Mesodermal cell (in vitro differentiated cells): ENCODE measurements at regions not wholly inside any gene's neighbourhood (a gene's known extent, or its start where the extent isn't known, plus 50 kb on each side); places are given as distances from the start of the nearest gene placed in this dataset.

Experiments used
- H3K27ac ChIP-seq: 2 replicates; pipeline ENCODE4 v1.7.0; 2013; ENCODE audit warnings: mild to moderate bottlenecking, low read depth, low read length, moderate library complexity; ENCODE audit not compliant: severe bottlenecking
- H3K36me3 ChIP-seq: 2 replicates; pipeline ENCODE4 v1.7.1; 2013; ENCODE audit warnings: mild to moderate bottlenecking, low read length, moderate library complexity; ENCODE audit not compliant: control insufficient read depth, insufficient read depth
- H3K4me1 ChIP-seq: one replicate; pipeline ENCODE4 v1.7.1; 2013; ENCODE audit warnings: mild to moderate bottlenecking, low read length; ENCODE audit not compliant: insufficient read depth, control insufficient read depth, poor library complexity, severe bottlenecking
- H3K4me3 ChIP-seq: 2 replicates; pipeline ENCODE4 v1.7.0; 2013; ENCODE audit warnings: low read length, control low read depth, mild to moderate bottlenecking; ENCODE audit not compliant: insufficient read depth, poor library complexity, severe bottlenecking; ENCODE audit errors: extremely low read depth
- H3K9me3 ChIP-seq: 2 replicates; pipeline ENCODE4 v1.7.1; 2013; ENCODE audit warnings: mild to moderate bottlenecking, low read length, moderate library complexity; ENCODE audit not compliant: control insufficient read depth
- WGBS, 2 experiments: methylation state at CpG; one replicate each; pipeline ENCODE4 v1.1.5; 2013; ENCODE audit warnings: missing lambda C conversion rate in 2 of 2; ENCODE audit not compliant: insufficient coverage in 2 of 2; 5-methylcytosine and 5-hydroxymethylcytosine counted together

DNA sequence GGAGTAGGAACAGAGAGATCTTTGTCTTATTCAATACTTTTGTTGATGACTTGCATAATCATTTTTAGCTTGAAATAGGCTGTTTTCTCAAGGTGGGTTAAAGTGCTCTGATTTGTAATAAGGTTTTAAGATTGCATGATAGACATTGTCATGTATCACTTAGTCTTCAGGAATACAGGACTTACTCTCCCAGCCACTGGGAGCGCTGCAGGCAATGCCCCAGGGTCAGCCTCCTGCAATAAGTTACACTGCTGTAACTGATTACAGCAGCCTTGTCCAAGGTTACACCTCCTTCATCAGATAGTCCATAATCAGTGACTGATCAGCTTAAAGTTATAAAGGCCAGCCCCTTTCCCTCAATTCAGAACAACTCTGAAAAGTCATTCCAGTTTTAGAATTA lies 218.6 kb downstream of the ESM1 start:
- WGBS, 2 experiments, result 83% methylated on average over 1 of the region's 1 CpG
- Histone ChIP-seq H3K36me3 (no peaks in the 10 kb centered on the region), H3K4me1 (no peaks in the 10 kb centered on the region), H3K27ac (no peak overlapping the region), H3K4me3 (no peak overlapping the region), H3K9me3 (peaks cover 4% of the 10 kb centered on the region)

DNA sequence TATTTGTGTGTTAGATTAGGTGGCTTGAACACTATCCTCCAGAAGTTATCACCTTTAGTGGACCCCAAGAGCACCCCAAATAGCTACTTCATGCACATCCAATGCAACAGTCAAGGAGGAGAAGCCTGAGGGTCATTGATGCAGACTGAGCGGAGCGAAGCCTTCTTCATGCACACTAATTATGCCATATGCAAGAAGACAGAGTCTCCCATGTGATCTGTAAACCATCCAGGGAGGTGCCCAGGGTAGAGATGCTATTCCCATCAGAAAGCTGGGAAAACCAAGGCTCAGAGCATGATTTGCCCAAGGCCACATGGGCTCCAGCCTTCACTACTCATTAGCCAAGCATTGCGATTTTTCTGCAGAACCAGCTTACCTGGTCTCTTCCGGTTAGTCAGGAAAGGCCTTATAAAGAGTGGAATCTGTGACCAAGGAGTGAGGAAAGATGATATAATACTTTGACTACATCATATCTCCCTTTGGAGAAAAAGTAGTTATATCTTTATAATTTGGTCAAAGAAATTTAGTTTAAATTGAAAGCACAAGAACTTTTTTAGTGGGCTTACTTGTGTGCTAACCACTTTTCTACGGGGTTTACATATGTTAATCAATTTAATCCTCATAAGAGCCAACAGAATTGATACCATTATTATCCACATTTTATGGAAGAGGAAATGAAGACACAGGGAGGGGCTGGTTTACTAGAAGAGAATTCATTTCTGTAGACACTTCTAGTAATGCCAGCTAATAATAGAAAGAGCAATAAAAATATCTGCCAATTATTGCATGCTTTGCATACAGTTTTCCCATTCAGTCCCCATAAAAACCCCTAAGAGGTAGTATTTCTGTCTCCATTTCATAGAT lies 220.0 kb downstream of the ESM1 start:
- peaks cover 4% of the 10 kb centered on the region for H3K9me3 ChIP-seq
- WGBS, 2 experiments, result no CpG with 5 or more reads among the region's 5 CpGs
- no peak overlapping the region for H3K27ac ChIP-seq
- no peak overlapping the region for H3K4me3 ChIP-seq
- H3K36me3 ChIP-seq, result no peaks in the 10 kb centered on the region
- H3K4me1 ChIP-seq, result no peaks in the 10 kb centered on the region

DNA sequence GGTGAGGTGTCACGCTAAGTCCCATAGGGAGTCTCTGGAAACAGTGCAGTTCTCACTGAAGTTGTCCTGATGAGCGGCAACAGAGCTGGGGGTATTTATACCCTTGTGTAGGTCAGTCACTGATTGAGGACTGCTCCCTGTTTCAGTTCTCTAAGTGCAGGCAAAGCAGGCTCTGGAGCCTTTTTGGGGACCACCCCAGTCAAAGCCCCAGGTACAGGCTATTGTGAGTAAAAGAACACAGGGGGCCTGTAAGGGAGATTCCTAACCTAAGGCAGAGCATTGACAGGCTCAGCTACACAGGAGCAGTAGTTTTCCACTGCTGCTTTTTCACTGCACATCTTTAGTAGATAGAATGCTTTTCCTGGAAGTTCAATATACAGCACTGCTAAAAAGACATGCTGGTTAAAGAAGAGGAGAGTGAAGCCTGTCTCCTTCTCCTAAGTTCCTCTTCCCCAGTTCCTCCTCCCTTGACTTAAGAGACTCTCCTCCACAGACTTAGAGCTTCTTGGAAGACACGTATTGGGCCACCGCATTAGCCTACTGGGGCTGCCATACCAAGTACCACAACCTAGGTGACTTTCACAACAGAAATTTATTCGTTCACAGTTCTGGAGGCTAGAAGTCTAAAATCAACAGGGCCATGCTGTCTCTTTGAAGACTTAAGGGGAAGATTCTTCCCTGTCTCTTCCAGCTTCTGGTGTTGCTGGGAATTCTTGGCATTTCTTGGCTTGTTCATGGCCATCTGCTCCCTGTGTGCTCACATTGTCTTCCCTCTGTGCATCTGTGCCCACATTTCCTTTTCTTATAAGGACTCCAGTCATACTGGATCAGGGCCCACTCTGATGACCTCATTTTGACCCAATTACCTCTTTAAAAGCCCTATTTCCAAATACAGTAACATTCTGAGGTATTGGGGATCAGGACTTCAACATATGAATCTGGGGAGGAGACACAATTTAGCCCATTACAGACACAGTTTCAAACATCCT lies 221.0 kb downstream of the ESM1 start:
- Histone ChIP-seq H3K36me3 (no peaks in the 10 kb centered on the region), H3K9me3 (peaks cover 4% of the 10 kb centered on the region), H3K4me1 (no peaks in the 10 kb centered on the region), H3K27ac (no peak overlapping the region), H3K4me3 (no peak overlapping the region)
- WGBS, 2 experiments, result 78 to 95% methylated on average over 3 to 5 of the region's 5 CpGs

GRCh38 chr5:54761213-54761701 lies 224.1 kb downstream of the ESM1 start:
- 100% methylated on average over 1 of the region's 2 CpGs for WGBS, 2 experiments
- Histone ChIP-seq H3K9me3 (peaks cover 4% of the 10 kb centered on the region), H3K36me3 (no peaks in the 10 kb centered on the region), H3K4me1 (no peaks in the 10 kb centered on the region), H3K27ac (no peak overlapping the region), H3K4me3 (no peak overlapping the region)

DNA sequence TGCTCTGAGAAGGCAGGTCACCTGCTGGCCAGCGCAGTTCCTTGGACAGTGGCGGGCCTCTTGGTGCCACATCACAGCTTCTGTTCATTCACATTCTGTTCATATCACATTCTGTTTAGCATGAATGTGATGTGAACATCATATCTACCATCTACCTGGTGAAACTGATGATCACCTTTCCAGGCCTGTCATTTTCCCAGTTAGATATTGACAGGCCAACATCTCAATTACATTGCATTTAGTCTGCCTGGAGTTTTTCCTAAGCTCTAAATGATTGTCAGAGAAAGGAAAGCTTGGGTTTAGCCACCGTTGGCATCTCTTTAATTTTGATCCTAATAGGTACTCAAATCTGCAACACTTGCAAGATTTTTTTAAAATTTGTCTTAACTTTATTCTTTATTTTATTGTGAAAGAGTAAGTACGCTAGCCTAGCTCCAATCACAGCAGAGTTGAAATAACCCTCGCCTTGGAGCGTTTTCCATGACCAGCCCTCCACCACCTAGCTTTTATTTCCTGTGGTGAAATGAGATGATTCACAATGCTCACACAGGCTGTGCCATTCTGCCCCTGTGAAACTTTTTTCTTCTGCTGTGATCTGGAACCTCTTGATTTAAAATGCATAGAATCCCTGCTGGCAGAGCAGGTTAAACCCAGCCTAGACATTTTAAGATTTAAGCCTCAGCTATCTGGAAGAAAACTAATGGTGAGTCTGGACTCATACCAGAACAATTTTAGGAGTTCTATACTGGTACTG lies 225.0 kb downstream of the ESM1 start:
- Histone ChIP-seq H3K9me3 (peaks cover 4% of the 10 kb centered on the region), H3K4me3 (no peak overlapping the region), H3K27ac (no peak overlapping the region), H3K4me1 (peaks cover 7% of the 10 kb centered on the region), H3K36me3 (no peaks in the 10 kb centered on the region)
- WGBS, 2 experiments, result 93% methylated on average over 3 of the region's 6 CpGs; no CpG with 5 or more reads in 1 of the 2 experiments

DNA sequence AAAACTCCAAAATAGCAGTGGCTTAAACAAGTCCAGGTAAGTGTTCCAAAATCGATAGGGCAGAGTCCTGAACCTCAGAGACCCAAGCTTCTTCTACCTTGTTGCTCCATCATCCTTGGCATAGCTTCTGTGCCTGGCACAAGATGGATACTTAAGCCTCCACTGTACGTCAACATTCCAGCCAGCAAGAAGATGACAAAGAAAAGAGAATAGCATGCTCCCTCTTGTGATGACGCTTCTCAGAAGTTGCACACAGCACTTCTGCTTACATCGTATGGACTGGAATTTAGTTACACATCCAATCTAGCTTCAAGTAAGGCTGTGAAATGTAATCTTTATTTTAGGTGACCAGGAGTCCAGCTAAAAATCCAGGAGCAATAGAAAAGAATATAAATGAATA lies 227.4 kb downstream of the ESM1 start:
- 92 to 94% methylated on average over 2 to 3 of the region's 4 CpGs for WGBS, 2 experiments
- H3K4me3 ChIP-seq, result no peak overlapping the region
- H3K36me3 ChIP-seq, result no peaks in the 10 kb centered on the region
- no peak overlapping the region for H3K27ac ChIP-seq
- H3K9me3 ChIP-seq, result peaks cover 4% of the 10 kb centered on the region
- H3K4me1 ChIP-seq, result peaks cover 13% of the 10 kb centered on the region

DNA sequence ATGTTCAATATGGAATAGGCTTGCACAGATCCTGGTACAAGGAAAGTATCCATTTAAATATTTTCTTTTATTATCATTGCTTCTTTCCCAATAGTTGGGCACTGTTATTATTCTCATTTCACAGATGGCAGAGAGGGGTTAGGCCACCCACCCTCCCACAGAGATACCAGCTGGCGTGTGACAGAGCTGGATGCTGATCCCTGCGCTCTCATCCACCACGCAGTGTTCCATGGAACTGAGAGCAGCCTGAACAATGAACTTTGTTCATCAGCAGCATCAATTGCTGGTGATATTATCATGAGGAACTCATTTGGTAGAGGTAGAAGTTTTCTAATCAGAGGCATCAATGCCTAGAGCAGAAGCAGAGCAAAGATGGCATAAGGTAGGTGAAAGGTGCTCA lies 227.9 kb downstream of the ESM1 start:
- Histone ChIP-seq H3K4me3 (no peak overlapping the region), H3K9me3 (peaks cover 3% of the 10 kb centered on the region), H3K27ac (no peak overlapping the region), H3K36me3 (no peaks in the 10 kb centered on the region), H3K4me1 (peaks cover 13% of the 10 kb centered on the region)
- 74 to 100% methylated on average over 3 of the region's 3 CpGs for whole genome bisulfite sequencing, 2 experiments

- H3K9me3 ChIP-seq, result no peaks in the 10 kb centered on the region
- H3K36me3 ChIP-seq, result no peaks in the 10 kb centered on the region
- H3K4me3 ChIP-seq, result no peak overlapping the region
- H3K4me1 ChIP-seq, result peaks cover 13% of the 10 kb centered on the region
- 100% methylated on average over 1 of the region's 1 CpG; no CpG with 5 or more reads in 1 of the 2 experiments for WGBS, 2 experiments
- no peak overlapping the region for H3K27ac ChIP-seq
Measured at GRCh38 chr5:54756796-54757402, 228.5 kb downstream of the ESM1 start.

- Histone ChIP-seq H3K27ac (no peak overlapping the region), H3K36me3 (no peaks in the 10 kb centered on the region), H3K4me1 (peaks cover 13% of the 10 kb centered on the region), H3K9me3 (no peaks in the 10 kb centered on the region), H3K4me3 (no peak overlapping the region)
- WGBS, 2 experiments, result 85 to 100% methylated on average over 3 to 4 of the region's 4 CpGs
Measured at GRCh38 chr5:54756301-54756700, 229.1 kb downstream of the ESM1 start.

DNA sequence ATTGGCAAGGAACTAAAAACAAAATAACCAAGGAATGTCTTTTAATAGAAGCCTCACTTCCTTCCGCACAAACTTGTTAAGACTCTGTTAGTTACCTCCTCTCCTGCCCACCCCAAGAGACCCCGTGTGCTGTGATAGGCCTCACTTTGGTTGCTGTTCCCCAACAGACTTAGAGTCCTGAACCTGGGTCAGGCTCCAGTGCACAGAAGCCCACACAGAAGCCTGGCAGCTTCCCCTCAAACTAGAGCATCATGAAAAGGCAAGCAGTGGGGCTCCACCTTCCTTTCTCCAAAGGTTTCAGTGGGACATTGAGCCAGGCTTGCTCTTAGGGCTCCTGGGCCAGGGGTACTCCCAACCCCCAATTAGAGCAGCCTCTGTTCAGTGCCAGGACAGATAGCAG lies 230.5 kb downstream of the ESM1 start:
- Histone ChIP-seq H3K9me3 (no peaks in the 10 kb centered on the region), H3K36me3 (no peaks in the 10 kb centered on the region), H3K27ac (no peak overlapping the region), H3K4me1 (peaks cover 13% of the 10 kb centered on the region), H3K4me3 (no peak overlapping the region)
- 80 to 100% methylated on average over 1 of the region's 2 CpGs for WGBS, 2 experiments
